OCI-LY3 (cell line): ENCODE measurements at regions not wholly inside any gene's neighbourhood (a gene's known extent, or its start where the extent isn't known, plus 50 kb on each side); places are given as distances from the start of the nearest gene placed in this dataset.
"Not testable (repeated sequence)": the region's sequence is repeated elsewhere in the genome, so short reads cannot be mapped to it uniquely, and the experiment has no call there.

Experiments used
- CTCF ChIP-seq: fragments of 200-600, 300-600 bp; sonication (generic); IDR thresholded peaks from 2 replicates; pipeline ENCODE4 v1.5.1; 2014; ENCODE audit warnings: antibody characterized with exemption, low read length, low read depth
- EZH2phosphoT487 ChIP-seq: fragments of 200-600 bp; shearing (Covaris generic); IDR thresholded peaks from 2 replicates; pipeline ENCODE4 v1.6.1; 2018; ENCODE audit warnings: antibody characterized with exemption, mixed run types, low read depth

DNA sequence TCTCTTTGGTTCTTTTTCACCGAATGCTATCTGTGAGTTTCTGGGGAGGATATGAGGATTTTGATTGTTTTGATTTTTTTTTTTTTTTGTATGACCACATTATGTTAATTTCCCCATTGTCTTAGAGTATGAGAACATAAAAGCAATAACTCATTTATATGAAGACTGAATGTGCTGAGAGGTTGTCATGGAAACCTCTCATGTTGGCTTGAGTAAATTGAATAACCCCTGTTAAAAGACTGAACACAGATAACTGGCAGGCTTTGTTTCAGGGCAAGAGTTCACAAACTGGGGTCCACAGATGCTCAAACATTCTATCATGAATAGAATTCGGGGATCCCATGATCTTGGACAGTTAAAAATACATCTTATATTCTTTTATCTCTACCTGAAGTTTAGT is 129.4 kb downstream of the NPIPA7 start:
- not testable (repeated sequence) for TF ChIP-seq CTCF, EZH2phosphoT487
